Sigmoid colon (tissue), 6 donors: ENCODE measurements at regions not wholly inside any gene's neighbourhood (a gene's known extent, or its start where the extent isn't known, plus 50 kb on each side); places are given as distances from the start of the nearest gene placed in this dataset.

Source experiments
- DNase-seq: peaks from one replicate; pipeline ENCODE4 v3.0.0-alpha.2; 2019
- H3K27ac ChIP-seq, 4 donors: fragments of 200-600 bp; sonication (generic); one replicate each; pipeline ENCODE4 v1.5.1; 2016 to 2019; ENCODE audit warnings: mild to moderate bottlenecking in 1 of 4
- H3K27me3 ChIP-seq, 3 donors: fragments of 200-600 bp; sonication (generic); one replicate each; pipeline ENCODE4 v1.5.1; 2019; ENCODE audit warnings: mild to moderate bottlenecking in 1 of 3
- H3K36me3 ChIP-seq, 4 donors: fragments of 200-600 bp; sonication (generic); one replicate each; pipeline ENCODE4 v1.5.1; 2016 to 2019
- H3K4me1 ChIP-seq, 4 donors: fragments of 200-600 bp; sonication (generic); one replicate each; pipeline ENCODE4 v1.5.1; 2017 to 2019
- H3K4me3 ChIP-seq, 4 donors: fragments of 200-600 bp; sonication (generic); one replicate each; pipeline ENCODE4 v1.5.1; 2017 to 2019; ENCODE audit warnings: mild to moderate bottlenecking in 2 of 4, moderate library complexity in 1 of 4
- H3K9me3 ChIP-seq, 4 donors: fragments of 200-600 bp in 3 of 4; sonication (generic) in 3 of 4; one replicate each; pipeline versions ENCODE4 v1.5.1 to v1.6.1; 2013 to 2019
- CTCF ChIP-seq, 4 experiments: fragments of 450-650 bp in 3 of 4; fragments of 200-600 bp in 1 of 4; IDR thresholded peaks; one replicate each; pipeline ENCODE4 v1.5.1; 2016 to 2019; ENCODE audit warnings: antibody characterized with exemption in 4 of 4, mild to moderate bottlenecking in 3 of 4, moderate library complexity in 2 of 4
- EP300 ChIP-seq, 4 donors: sonication (generic); formaldehyde crosslinking; IDR thresholded peaks; one replicate each; pipeline ENCODE4 v1.6.1; 2017; ENCODE audit warnings: antibody characterized with exemption in 4 of 4
- POLR2A ChIP-seq, 2 donors: fragments of 450-650 bp; IDR thresholded peaks; one replicate each; pipeline ENCODE4 v1.6.1; 2016; ENCODE audit warnings: antibody characterized with exemption in 2 of 2, mild to moderate bottlenecking in 2 of 2, moderate library complexity in 2 of 2
- POLR2AphosphoS5 ChIP-seq, 4 donors: sonication (generic); formaldehyde crosslinking; IDR thresholded peaks; one replicate each; pipeline ENCODE4 v1.6.1; 2017; ENCODE audit warnings: antibody characterized with exemption in 4 of 4
- WGBS, 2 donors: extraction: QIAGEN DNeasy Blood & Tissue Kit; methylation state at CpG; one replicate each; pipeline ENCODE4 v1.1.7; 2013; 5-methylcytosine and 5-hydroxymethylcytosine counted together
- intact Hi-C: fragments of 100-400 bp; cut with DNase I; formaldehyde crosslinking; loops from one replicate; pipeline ENCODE4 v1.15.1; 2023
- donor health status: healthy with polysubstance abuse.
- donor health status: healthy.

GRCh38 chr2:59776726-59777008 is 776.8 kb downstream of the BCL11A start:
- 95 to 96% methylated on average over 1 of the region's 1 CpG for WGBS, 2 donors
- Histone ChIP-seq H3K36me3 (no peaks in the 10 kb centered on the region), H3K4me1 (no peaks in the 10 kb centered on the region), H3K27me3 (no peaks in the 10 kb centered on the region), H3K27ac (no peak overlapping the region), H3K4me3 (no peak overlapping the region), H3K9me3 (no peaks in the 10 kb centered on the region)
- DNase-seq: no peak
- intact Hi-C loops: no loop called here
- TF ChIP-seq EP300 (IDR thresholded peaks at IDR 0.05): no peak
- TF ChIP-seq CTCF (IDR thresholded peaks at IDR 0.05): no peak
- no peak for TF ChIP-seq POLR2AphosphoS5 (IDR thresholded peaks at IDR 0.05)
- no peak for TF ChIP-seq POLR2A (IDR thresholded peaks at IDR 0.05)

GRCh38 chr2:59774821-59775433 is 778.5 kb downstream of the BCL11A start:
- Histone ChIP-seq H3K36me3 (no peaks in the 10 kb centered on the region), H3K9me3 (no peaks in the 10 kb centered on the region), H3K4me3 (no peak overlapping the region), H3K27me3 (no peaks in the 10 kb centered on the region), H3K4me1 (no peaks in the 10 kb centered on the region), H3K27ac (no peak overlapping the region)
- DNase-seq: no peak
- intact Hi-C loops: no loop called here
- no peak for TF ChIP-seq CTCF (IDR thresholded peaks at IDR 0.05)
- TF ChIP-seq POLR2A (IDR thresholded peaks at IDR 0.05): no peak
- TF ChIP-seq POLR2AphosphoS5 (IDR thresholded peaks at IDR 0.05): no peak
- TF ChIP-seq EP300 (IDR thresholded peaks at IDR 0.05): no peak
- WGBS, 2 donors: 81 to 84% methylated on average over 2 of the region's 2 CpGs

- Histone ChIP-seq H3K9me3 (no peaks in the 10 kb centered on the region), H3K27ac (no peak overlapping the region), H3K27me3 (no peaks in the 10 kb centered on the region), H3K36me3 (no peaks in the 10 kb centered on the region), H3K4me1 (no peaks in the 10 kb centered on the region), H3K4me3 (no peak overlapping the region)
- no peak for DNase-seq
- intact Hi-C loops: no loop called here
- TF ChIP-seq EP300 (IDR thresholded peaks at IDR 0.05) (no peak), POLR2AphosphoS5 (IDR thresholded peaks at IDR 0.05) (no peak), CTCF (IDR thresholded peaks at IDR 0.05) (no peak), POLR2A (IDR thresholded peaks at IDR 0.05) (no peak)
- 59 to 79% methylated on average over 2 of the region's 2 CpGs for WGBS, 2 donors
Measured at GRCh38 chr2:59770651-59771050, 782.8 kb downstream of the BCL11A start.

GRCh38 chr2:59761966-59762365 is 791.5 kb downstream of the BCL11A start:
- Histone ChIP-seq H3K9me3 (no peaks in the 10 kb centered on the region), H3K27ac (no peak overlapping the region), H3K4me3 (no peak overlapping the region), H3K4me1 (no peaks in the 10 kb centered on the region), H3K36me3 (no peaks in the 10 kb centered on the region), H3K27me3 (no peaks in the 10 kb centered on the region)
- intact Hi-C loops: no loop called here
- WGBS, 2 donors: 64 to 88% methylated on average over 1 of the region's 1 CpG
- TF ChIP-seq POLR2A (IDR thresholded peaks at IDR 0.05): no peak
- no peak for TF ChIP-seq CTCF (IDR thresholded peaks at IDR 0.05)
- TF ChIP-seq EP300 (IDR thresholded peaks at IDR 0.05): no peak
- no peak for TF ChIP-seq POLR2AphosphoS5 (IDR thresholded peaks at IDR 0.05)
- DNase-seq: no peak

GRCh38 chr2:59756150-59756549 is 797.3 kb downstream of the BCL11A start:
- no peak overlapping the region for H3K27ac ChIP-seq
- H3K4me1 ChIP-seq: no peaks in the 10 kb centered on the region
- no peak overlapping the region for H3K4me3 ChIP-seq
- no peak for TF ChIP-seq POLR2A (IDR thresholded peaks at IDR 0.05)
- TF ChIP-seq EP300 (IDR thresholded peaks at IDR 0.05): no peak
- no peak for TF ChIP-seq POLR2AphosphoS5 (IDR thresholded peaks at IDR 0.05)
- no peak for TF ChIP-seq CTCF (IDR thresholded peaks at IDR 0.05)
- intact Hi-C loops: no loop called here
- no peak for DNase-seq
- no peaks in the 10 kb centered on the region for H3K9me3 ChIP-seq
- WGBS, 2 donors: 81 to 93% methylated on average over 5 of the region's 5 CpGs
- H3K36me3 ChIP-seq: no peaks in the 10 kb centered on the region
- no peaks in the 10 kb centered on the region for H3K27me3 ChIP-seq
